ENCODE measurements at regions not wholly inside any gene's neighbourhood (a gene's known extent, or its start where the extent isn't known, plus 50 kb on each side); places are given as distances from the start of the nearest gene placed in this dataset.

DNA sequence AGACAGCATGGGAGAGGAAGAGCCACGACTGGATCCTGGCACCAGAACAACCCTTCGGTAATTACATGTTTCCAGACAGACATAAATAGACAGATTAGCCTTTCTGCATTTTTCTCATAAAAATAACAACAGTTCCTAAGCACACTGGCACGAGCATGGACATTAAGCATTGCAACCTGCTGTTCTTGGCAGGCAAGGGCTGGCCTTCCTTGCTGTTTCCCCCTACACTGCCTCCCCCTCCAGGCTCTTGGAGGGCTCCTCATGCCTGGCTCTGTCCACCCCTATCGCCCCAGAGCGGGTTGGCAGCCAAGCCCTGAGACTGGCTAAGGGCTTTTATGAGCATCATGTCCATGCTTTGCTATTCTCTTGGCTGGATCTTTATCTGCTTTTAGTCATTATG is 89.6 kb downstream of the TTC32 start:
- TF ChIP-seq, protein P1, sequence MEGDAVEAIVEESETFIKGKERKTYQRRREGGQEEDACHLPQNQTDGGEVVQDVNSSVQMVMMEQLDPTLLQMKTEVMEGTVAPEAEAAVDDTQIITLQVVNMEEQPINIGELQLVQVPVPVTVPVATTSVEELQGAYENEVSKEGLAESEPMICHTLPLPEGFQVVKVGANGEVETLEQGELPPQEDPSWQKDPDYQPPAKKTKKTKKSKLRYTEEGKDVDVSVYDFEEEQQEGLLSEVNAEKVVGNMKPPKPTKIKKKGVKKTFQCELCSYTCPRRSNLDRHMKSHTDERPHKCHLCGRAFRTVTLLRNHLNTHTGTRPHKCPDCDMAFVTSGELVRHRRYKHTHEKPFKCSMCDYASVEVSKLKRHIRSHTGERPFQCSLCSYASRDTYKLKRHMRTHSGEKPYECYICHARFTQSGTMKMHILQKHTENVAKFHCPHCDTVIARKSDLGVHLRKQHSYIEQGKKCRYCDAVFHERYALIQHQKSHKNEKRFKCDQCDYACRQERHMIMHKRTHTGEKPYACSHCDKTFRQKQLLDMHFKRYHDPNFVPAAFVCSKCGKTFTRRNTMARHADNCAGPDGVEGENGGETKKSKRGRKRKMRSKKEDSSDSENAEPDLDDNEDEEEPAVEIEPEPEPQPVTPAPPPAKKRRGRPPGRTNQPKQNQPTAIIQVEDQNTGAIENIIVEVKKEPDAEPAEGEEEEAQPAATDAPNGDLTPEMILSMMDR (IDR thresholded peaks at IDR 0.05) = no peak
- TF ChIP-seq POLR2A (IDR thresholded peaks at IDR 0.05) = no peak

All from vagina (tissue), 2 donors.